ENCODE measurements at regions not wholly inside any gene's neighbourhood (a gene's known extent, or its start where the extent isn't known, plus 50 kb on each side); places are given as distances from the start of the nearest gene placed in this dataset.

DNA sequence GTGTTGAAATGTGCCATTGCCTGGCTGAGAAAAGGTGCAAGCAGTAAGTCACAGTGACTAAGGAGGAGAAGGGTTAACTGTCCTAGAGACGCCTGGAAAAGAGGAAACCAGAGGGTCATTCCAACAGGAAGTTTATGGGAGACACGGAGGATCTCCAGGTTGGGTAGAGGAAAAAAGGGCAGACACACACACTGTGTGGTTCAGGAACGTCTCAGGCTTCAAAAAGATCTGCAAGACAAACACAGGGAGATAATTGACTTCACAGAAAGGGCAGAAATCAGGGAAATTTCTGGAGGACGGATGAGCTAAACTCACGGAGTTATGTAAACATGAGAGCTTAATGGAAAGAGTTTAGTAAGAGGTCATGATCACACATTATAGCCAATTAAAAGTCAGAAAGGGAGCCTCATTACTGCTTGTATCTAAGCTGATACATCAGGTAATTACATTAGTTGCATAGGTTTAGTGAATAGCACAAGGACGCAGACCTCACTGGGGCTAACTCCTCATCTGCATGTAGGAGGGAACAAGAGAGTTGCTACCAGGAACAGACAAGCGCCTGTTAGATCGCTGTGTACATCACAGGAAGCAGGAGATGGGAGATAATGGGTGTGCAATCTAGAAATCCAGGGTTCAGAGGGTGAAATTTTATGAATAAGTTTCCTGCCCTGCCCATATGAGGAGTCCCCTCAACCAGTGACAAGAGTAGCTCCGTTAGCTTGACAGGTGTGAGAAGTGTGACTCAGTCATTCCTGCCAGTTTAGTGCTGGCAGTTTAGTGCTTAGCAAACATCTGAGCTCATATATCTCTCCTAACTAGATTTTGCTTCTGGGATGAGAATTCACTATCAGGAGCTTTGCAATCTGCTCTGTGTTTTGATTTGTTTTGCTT lies 96.6 kb upstream of the TNR start:
- in situ Hi-C loops (cut with HindIII; ENCODE audit: low sequenced_read_pairs) = no loop called here
- no peak for DNase-seq (ENCODE audit: low read depth, low spot score)
- H3K4me3 ChIP-seq (ENCODE audit: low read depth, low read length) = no peak overlapping the region
- TF ChIP-seq, protein P1, sequence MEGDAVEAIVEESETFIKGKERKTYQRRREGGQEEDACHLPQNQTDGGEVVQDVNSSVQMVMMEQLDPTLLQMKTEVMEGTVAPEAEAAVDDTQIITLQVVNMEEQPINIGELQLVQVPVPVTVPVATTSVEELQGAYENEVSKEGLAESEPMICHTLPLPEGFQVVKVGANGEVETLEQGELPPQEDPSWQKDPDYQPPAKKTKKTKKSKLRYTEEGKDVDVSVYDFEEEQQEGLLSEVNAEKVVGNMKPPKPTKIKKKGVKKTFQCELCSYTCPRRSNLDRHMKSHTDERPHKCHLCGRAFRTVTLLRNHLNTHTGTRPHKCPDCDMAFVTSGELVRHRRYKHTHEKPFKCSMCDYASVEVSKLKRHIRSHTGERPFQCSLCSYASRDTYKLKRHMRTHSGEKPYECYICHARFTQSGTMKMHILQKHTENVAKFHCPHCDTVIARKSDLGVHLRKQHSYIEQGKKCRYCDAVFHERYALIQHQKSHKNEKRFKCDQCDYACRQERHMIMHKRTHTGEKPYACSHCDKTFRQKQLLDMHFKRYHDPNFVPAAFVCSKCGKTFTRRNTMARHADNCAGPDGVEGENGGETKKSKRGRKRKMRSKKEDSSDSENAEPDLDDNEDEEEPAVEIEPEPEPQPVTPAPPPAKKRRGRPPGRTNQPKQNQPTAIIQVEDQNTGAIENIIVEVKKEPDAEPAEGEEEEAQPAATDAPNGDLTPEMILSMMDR (IDR thresholded peaks at IDR 0.05; ENCODE audit: low read depth, low read length) = no peak

DNA sequence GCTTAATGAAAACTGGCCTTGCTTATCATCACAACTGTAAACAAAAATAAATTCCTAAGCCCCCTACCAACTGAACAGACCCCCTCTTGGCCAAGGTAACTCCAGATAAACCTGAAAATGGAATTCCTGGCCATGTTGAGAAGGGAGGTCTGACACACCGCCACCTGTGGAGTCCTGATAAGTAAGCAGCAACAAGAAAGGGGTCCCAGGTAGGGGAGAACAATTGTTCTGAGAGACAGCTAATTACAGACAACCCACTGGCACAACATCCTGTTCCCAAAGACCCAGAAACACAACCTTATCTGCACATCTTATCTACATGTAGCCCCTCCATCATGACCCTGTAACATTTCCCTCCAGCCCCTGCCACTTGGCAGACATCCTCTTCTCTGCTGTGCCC lies 91.2 kb upstream of the TNR start:
- DNase-seq (ENCODE audit: low read depth, low spot score) = no peak
- TF ChIP-seq, protein P1 (IDR thresholded peaks at IDR 0.05; ENCODE audit: low read depth, low read length) = no peak
- in situ Hi-C loops (cut with HindIII; ENCODE audit: low sequenced_read_pairs) = no loop called here
- no peak overlapping the region for H3K4me3 ChIP-seq (ENCODE audit: low read depth, low read length)

DNA sequence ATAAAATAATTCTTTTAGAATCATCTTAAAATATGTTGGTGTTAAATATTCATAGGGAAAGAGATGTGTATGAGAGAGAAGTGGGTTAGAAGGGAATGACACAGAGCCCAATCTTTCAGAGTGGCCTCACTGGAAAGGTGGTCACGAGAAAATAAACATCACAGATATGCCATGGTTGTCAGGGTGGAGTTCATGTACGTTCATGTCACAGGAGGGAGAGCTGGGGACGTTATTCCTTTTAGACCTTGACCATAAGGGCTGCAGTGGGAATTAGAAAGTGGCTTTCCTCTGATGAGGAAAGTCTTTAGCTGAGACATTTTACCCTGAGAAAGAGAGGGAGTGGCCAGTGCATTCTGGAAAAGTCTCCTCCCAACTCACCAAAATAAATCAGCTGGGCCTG lies 90.6 kb upstream of the TNR start:
- DNase-seq (ENCODE audit: low read depth, low spot score) = no peak
- in situ Hi-C loops (cut with HindIII; ENCODE audit: low sequenced_read_pairs) = no loop called here
- no peak overlapping the region for H3K4me3 ChIP-seq (ENCODE audit: low read depth, low read length)
- TF ChIP-seq, protein P1 (IDR thresholded peaks at IDR 0.05; ENCODE audit: low read depth, low read length) = no peak

DNA sequence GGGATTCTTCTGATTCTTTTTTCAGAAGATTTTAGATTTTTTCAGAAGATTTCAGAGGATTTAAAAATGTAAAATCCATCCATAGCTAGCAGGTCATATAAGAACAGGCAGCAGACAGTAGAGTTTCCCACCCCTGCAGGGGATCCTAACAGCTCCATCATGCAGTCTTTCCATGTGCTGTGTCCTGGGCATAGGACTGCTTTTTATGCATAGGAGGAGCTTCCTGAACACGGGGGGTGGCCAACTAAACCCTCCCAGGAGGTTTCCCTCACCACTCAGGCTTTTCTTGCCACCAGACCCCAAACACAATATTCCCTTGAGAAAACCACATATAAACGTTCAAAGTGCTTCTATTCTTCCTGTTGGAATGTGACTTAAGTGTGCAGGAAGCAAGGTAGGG lies 90.1 kb upstream of the TNR start:
- DNase-seq (ENCODE audit: low read depth, low spot score) = no peak
- in situ Hi-C loops (cut with HindIII; ENCODE audit: low sequenced_read_pairs) = no loop called here
- TF ChIP-seq, protein P1 (IDR thresholded peaks at IDR 0.05; ENCODE audit: low read depth, low read length) = no peak
- no peak overlapping the region for H3K4me3 ChIP-seq (ENCODE audit: low read depth, low read length)

DNA sequence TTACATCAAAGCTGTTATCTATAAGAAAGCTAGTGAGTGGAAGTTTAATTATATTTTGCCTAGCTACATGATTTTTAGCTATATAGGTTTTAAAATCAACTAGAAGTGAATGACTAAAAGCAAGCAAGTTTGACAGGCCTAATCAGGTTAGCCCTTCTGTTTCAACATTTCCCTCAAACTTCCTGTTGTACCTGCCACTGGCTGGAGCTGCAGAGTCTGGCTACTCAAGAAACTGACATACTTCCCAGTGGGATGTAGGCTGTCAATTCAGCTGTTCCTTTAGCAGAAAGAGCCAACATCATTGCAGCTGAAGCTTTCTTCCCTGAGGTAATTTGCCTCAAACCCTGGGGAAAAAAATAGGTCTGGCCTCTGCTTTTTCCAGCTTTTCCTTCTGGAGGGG lies 87.1 kb upstream of the TNR start:
- in situ Hi-C loops (cut with HindIII; ENCODE audit: low sequenced_read_pairs) = no loop called here
- no peak for DNase-seq (ENCODE audit: low read depth, low spot score)
- TF ChIP-seq, protein P1 (IDR thresholded peaks at IDR 0.05; ENCODE audit: low read depth, low read length) = no peak
- no peak overlapping the region for H3K4me3 ChIP-seq (ENCODE audit: low read depth, low read length)

DNA sequence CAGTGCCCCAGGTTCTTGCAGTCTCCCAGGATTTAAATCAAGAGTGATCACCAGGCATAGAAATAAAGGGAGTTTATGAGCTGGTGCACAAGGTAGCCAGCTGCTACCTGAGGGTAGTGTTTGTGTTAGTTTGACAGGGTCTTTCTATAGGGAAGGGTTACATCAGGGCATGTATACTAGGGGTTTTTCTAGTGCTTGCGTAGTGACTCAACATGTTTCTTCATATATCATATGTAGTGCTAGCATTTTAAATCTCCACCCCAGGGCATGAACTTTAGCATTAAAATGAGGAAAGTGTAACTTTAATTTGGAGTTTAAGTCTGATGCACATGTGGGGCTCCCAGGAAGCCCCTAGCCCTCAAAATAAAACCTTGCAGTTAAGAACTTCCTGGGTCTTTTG lies 86.5 kb upstream of the TNR start:
- DNase-seq (ENCODE audit: low read depth, low spot score) = no peak
- TF ChIP-seq, protein P1 (IDR thresholded peaks at IDR 0.05; ENCODE audit: low read depth, low read length) = no peak
- no peak overlapping the region for H3K4me3 ChIP-seq (ENCODE audit: low read depth, low read length)
- in situ Hi-C loops (cut with HindIII; ENCODE audit: low sequenced_read_pairs) = no loop called here
